PFSK-1 (cell line): ENCODE measurements at regions not wholly inside any gene's neighbourhood (a gene's known extent, or its start where the extent isn't known, plus 50 kb on each side); places are given as distances from the start of the nearest gene placed in this dataset.

ENCODE experiments used
- FOXP2 ChIP-seq: optimal IDR thresholded peaks from 2 replicates; pipeline ENCODE3; 2011; ENCODE audit warnings: borderline replicate concordance, control low read depth, inconsistent platforms; ENCODE audit not compliant: insufficient read depth; ENCODE audit errors: extremely low read length, extremely low read depth
- POLR2AphosphoS5 ChIP-seq: IDR thresholded peaks from 2 replicates; pipeline ENCODE4 v1.6.1; 2012; ENCODE audit warnings: low read depth, mild to moderate bottlenecking, control low read depth, low read length, moderate library complexity
- TAF1 ChIP-seq: IDR thresholded peaks from 2 replicates; pipeline ENCODE4 v1.6.1; 2012; ENCODE audit warnings: low read length, control low read depth, borderline replicate concordance; ENCODE audit not compliant: insufficient read depth
- TF ChIP-seq, protein P1 (sequence below), 2 experiments: IDR thresholded peaks; 2 replicates each; pipeline versions ENCODE4 v1.6.1 to v1.8.0; 2011 to 2012; ENCODE audit warnings: low read depth in 2 of 2, low read length in 2 of 2, control low read depth in 1 of 2, inconsistent platforms in 1 of 2, mild to moderate bottlenecking in 1 of 2, moderate library complexity in 1 of 2; ENCODE audit not compliant: insufficient read depth in 1 of 2

DNA sequence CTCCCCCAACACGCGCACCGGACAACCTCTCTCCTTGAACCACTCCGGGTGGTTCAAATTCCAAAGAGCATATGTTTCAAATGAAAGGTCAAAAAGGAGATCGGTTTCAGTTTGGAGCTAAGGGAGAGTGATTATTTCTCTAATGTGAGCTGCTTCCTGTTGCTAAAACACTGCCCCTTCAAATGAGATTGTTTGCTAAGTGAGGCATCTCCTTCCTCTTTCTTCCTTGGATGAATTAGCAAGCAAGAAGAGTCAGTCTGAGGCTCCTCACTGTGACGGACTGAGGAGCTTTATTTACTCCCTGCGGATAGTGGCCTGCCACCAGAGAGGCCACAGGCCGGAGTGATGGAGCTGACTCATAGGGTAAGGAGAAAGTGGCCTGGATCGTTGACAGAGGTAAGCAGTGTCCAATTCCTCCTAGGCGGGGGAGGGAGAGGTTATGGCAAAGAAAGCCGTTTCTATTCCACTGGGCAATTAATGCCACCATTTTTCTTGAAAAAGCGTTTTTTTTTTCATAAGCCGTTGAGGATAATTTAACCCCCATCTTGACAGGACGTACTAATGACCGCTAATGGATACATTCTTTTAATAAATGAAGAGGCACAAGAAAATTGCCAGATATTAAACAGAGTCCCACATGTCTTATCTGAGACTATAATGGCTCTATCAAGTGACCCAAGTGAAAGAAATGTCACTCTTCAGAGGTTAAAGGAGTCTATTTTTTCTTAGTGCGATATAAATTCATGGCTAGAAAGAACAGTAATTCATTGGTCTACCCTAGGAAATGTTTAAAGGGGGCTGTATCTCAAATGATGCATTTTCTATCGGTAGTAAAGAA is 167.0 kb upstream of the ANKRD28 start:
- no peak for TF ChIP-seq POLR2AphosphoS5
- TF ChIP-seq, protein P1, sequence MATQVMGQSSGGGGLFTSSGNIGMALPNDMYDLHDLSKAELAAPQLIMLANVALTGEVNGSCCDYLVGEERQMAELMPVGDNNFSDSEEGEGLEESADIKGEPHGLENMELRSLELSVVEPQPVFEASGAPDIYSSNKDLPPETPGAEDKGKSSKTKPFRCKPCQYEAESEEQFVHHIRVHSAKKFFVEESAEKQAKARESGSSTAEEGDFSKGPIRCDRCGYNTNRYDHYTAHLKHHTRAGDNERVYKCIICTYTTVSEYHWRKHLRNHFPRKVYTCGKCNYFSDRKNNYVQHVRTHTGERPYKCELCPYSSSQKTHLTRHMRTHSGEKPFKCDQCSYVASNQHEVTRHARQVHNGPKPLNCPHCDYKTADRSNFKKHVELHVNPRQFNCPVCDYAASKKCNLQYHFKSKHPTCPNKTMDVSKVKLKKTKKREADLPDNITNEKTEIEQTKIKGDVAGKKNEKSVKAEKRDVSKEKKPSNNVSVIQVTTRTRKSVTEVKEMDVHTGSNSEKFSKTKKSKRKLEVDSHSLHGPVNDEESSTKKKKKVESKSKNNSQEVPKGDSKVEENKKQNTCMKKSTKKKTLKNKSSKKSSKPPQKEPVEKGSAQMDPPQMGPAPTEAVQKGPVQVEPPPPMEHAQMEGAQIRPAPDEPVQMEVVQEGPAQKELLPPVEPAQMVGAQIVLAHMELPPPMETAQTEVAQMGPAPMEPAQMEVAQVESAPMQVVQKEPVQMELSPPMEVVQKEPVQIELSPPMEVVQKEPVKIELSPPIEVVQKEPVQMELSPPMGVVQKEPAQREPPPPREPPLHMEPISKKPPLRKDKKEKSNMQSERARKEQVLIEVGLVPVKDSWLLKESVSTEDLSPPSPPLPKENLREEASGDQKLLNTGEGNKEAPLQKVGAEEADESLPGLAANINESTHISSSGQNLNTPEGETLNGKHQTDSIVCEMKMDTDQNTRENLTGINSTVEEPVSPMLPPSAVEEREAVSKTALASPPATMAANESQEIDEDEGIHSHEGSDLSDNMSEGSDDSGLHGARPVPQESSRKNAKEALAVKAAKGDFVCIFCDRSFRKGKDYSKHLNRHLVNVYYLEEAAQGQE (IDR thresholded peaks at IDR 0.05; ENCODE audit: insufficient read depth in 1 of 2, low read depth in 2 of 2, low read length in 2 of 2), result no peak
- TF ChIP-seq TAF1, result no peak
- TF ChIP-seq FOXP2, result no peak
